Spinal cord (tissue), 9 donors: ENCODE measurements at regions not wholly inside any gene's neighbourhood (a gene's known extent, or its start where the extent isn't known, plus 50 kb on each side); places are given as distances from the start of the nearest gene placed in this dataset.
"Not testable (repeated sequence)": the region's sequence is repeated elsewhere in the genome, so short reads cannot be mapped to it uniquely, and the experiment has no call there.

ENCODE experiments used
- DNase-seq, 6 donors: peaks; one replicate each; pipeline versions ENCODE4 v3.0.0 to v3.0.0-alpha.2; 2013 to 2015; ENCODE audit warnings: low spot score in 6 of 6, low read depth in 4 of 6
- H3K27ac ChIP-seq: one replicate; pipeline ENCODE4 v1.5.1; 2013; ENCODE audit warnings: low read depth, low read length, control low read depth
- H3K27me3 ChIP-seq: one replicate; pipeline ENCODE4 v1.6.1; 2013; ENCODE audit warnings: low read length; ENCODE audit not compliant: control insufficient read depth, insufficient read depth
- H3K36me3 ChIP-seq: one replicate; pipeline ENCODE4 v1.6.1; 2013; ENCODE audit warnings: low read length; ENCODE audit not compliant: control insufficient read depth, insufficient read depth
- H3K4me1 ChIP-seq: one replicate; pipeline ENCODE4 v1.6.1; 2013; ENCODE audit warnings: low read length; ENCODE audit not compliant: control insufficient read depth, insufficient read depth
- H3K4me3 ChIP-seq: one replicate; pipeline ENCODE4 v1.5.1; 2013; ENCODE audit warnings: low read depth, low read length, control low read depth
- H3K9me3 ChIP-seq: one replicate; pipeline ENCODE4 v1.6.1; 2013; ENCODE audit warnings: low read length; ENCODE audit not compliant: control insufficient read depth, insufficient read depth
- WGBS: methylation state at CpG from one replicate; pipeline ENCODE4 v1.1.5; 2013; ENCODE audit warnings: missing lambda C conversion rate; ENCODE audit not compliant: insufficient coverage; 5-methylcytosine and 5-hydroxymethylcytosine counted together
- donor health status: healthy.

DNA sequence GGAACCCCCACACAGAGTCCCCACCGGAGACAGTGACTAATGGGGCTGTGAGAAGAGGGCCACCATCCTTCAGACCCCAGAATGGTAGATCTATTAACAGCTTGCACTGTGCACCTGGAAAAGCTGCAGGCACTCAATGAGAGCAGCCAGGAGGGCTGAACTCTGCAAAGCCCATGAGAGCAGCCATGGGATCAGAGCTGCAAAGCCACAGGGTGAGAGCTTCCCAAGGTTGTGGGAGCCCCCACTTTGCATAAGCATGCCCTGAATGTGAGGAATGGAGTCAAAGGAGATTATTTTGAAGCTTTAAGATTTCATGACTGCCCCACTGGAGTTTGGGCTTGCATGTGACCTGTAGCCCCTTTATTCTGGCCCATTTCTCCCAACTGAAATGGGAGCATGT, 500.9 kb downstream of the GOLGA6L6 start:
- H3K4me3 ChIP-seq, H3K9me3 ChIP-seq, H3K36me3 ChIP-seq, H3K27ac ChIP-seq, H3K4me1 ChIP-seq, H3K27me3 ChIP-seq, DNase-seq: not testable (repeated sequence)
- WGBS: no CpG with 5 or more reads among the region's 1 CpG

DNA sequence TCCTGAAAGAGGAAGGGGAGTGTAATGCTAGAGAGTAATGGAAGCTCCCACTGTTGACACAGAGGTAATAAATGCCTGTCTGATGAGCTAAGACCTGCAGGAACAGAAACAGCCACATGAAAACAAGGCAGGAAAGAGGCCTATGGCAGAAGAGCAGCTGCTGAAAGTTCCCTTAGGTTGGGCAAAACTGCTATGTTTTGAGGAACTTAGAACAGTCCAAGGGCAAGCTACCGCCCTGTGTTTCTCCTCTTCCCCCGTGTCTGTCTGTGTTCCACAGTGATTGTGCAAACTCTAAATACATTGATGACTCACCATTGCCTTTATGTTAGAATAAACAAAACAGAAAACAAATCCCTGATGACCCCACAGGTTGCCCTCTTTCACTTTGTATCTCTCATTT, 516.6 kb downstream of the GOLGA6L6 start:
- not testable (repeated sequence) for H3K4me3 ChIP-seq, H3K9me3 ChIP-seq, H3K27me3 ChIP-seq, H3K27ac ChIP-seq, H3K36me3 ChIP-seq, H3K4me1 ChIP-seq, DNase-seq
- WGBS: no CpG with 5 or more reads among the region's 2 CpGs

DNA sequence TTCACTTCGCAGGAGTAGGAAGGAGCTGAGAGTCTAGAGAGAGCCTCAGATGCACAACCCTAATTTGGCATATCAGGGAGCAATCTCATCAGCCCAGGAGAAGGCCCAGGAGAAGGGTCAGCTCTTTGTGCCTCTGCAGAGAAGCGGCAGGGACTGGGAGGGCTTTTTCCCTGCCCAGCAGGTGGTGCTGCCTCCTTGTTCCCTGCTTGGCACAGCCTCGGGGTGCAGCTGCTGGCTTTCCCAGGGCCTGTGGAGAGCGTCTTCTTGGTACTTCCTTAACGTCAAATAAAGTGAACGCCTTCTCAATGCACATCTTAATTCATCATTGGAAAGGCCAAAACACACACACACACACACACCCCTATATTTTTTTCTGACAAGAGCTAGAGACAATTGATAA, 519.3 kb downstream of the GOLGA6L6 start:
- not testable (repeated sequence) for H3K27me3 ChIP-seq, H3K4me1 ChIP-seq, DNase-seq, H3K9me3 ChIP-seq, H3K36me3 ChIP-seq, H3K27ac ChIP-seq, H3K4me3 ChIP-seq
- no CpG with 5 or more reads among the region's 6 CpGs for WGBS

DNA sequence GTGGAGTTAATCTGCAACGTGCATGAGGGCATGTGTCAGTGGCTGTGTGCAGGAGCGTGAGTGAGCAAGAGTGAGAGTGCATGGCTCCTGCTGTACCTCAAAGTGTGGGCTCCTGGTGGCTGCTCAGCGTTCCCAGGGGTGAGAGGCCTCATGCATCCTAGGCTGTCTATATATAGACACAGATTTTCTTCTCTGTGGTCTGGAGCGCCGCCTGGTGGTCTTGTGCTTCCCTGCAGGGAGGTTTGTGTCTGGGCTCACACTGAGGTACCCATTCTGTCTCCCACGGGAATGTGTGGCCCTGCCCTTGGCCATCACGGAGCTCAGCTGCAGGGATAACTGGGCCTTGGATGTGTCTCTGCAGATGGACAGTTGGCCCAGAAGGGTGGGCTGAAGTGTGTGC, 520.2 kb downstream of the GOLGA6L6 start:
- H3K27ac ChIP-seq, H3K27me3 ChIP-seq, H3K4me3 ChIP-seq, H3K4me1 ChIP-seq, H3K9me3 ChIP-seq, DNase-seq, H3K36me3 ChIP-seq: not testable (repeated sequence)
- WGBS: no CpG with 5 or more reads among the region's 7 CpGs

DNA sequence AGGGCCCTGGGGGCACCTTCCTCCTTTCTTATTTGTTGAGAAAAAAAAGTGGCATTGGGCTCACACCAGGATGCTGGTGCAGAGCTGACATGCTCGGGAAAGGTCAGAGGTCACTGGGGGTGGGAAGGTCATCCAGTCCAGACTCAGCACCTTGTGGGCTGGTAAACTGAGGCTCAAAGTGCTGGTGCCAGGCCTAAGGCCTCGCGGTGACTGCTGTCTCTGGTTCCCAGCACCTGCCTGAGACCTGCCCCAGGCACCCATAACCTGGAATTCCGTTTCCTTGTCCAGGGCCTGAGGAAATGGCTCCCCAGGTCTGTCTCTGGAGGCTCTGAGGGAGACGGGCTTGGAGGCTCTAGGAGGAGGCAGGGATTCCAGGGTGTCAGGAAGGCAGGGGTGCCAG, 521.0 kb downstream of the GOLGA6L6 start:
- not testable (repeated sequence) for H3K27me3 ChIP-seq, H3K27ac ChIP-seq, H3K36me3 ChIP-seq, H3K4me1 ChIP-seq, H3K9me3 ChIP-seq, DNase-seq, H3K4me3 ChIP-seq
- WGBS: no CpG with 5 or more reads among the region's 5 CpGs

DNA sequence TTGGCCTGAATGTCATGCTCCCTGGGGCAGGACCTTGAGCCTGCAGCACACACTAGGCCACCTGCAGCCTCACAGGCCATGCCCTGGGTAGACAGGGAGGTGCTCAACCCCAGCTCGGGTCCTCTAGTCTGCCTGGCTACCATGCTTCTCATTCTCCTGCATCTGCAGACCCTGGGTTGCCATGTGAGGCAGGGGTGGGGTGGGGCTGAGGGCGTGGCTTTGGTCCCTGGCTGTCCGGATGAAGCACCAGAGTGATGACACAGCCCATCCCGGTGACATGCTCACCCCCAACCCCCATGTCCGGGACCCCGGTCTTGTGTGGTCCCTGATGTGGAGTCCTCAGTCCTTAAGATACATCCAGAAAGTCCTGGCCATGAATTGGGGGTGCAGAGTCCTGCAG, 521.8 kb downstream of the GOLGA6L6 start:
- H3K4me1 ChIP-seq, DNase-seq, H3K36me3 ChIP-seq, H3K27me3 ChIP-seq, H3K4me3 ChIP-seq, H3K9me3 ChIP-seq, H3K27ac ChIP-seq: not testable (repeated sequence)
- no CpG with 5 or more reads among the region's 6 CpGs for WGBS

- not testable (repeated sequence) for H3K9me3 ChIP-seq, H3K27me3 ChIP-seq, H3K4me1 ChIP-seq, H3K36me3 ChIP-seq, DNase-seq, H3K4me3 ChIP-seq, H3K27ac ChIP-seq
- 94% methylated on average over 3 of the region's 8 CpGs for WGBS
Measured at GRCh38 chr15:20017581-20017980, 524.0 kb downstream of the GOLGA6L6 start.

GRCh38 chr15:20016941-20017340, 524.7 kb downstream of the GOLGA6L6 start:
- not testable (repeated sequence) for H3K4me3 ChIP-seq, H3K27me3 ChIP-seq, DNase-seq, H3K27ac ChIP-seq, H3K36me3 ChIP-seq, H3K4me1 ChIP-seq, H3K9me3 ChIP-seq
- no CpG with 5 or more reads among the region's 9 CpGs for WGBS

DNA sequence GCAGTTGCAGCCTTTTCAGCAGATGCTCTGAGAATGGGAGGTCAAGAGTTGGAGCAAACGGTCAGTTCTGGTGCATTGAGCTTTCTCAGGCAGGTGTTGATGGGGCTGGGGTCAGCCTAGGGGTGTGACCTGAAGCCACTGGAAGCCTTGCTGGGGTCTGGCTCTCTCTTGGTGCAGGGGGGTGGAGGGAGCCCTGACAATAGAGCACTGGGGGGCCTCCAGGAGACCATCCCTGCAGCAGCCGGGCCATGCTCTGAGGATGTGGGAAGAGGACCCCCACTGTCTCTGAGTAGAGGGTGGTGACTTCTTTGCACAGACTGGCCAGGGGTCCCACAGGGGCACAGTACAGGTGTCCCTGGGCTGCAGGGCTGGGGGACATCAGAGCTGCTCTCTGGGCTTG, 528.8 kb downstream of the GOLGA6L6 start:
- H3K4me3 ChIP-seq, H3K4me1 ChIP-seq, H3K9me3 ChIP-seq, DNase-seq, H3K27ac ChIP-seq, H3K27me3 ChIP-seq, H3K36me3 ChIP-seq: not testable (repeated sequence)
- WGBS: 79% methylated on average over 2 of the region's 2 CpGs

DNA sequence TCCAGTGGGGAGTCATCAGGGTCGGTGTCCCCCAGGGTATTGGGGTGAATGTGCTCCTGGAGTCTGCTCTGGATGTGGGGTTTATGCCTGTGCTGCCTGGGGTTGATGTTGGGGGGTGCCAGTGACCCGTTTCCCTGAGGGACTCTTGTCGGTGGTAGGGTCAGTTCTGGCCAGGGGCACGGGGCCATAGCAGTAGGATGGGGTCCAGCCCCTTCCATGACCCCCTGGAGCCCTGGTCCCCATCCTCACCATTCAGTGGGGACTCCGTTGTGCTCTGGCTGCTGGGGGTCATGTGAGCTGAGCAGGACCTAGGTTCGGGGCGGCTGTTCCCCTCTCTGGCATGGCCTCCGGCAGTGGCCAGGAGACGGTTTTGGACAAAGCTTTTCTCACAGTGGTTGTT, 530.8 kb downstream of the GOLGA6L6 start:
- not testable (repeated sequence) for H3K27me3 ChIP-seq, H3K4me3 ChIP-seq

GRCh38 chr15:20009619-20010018, 532.0 kb downstream of the GOLGA6L6 start:
- DNase-seq, H3K4me1 ChIP-seq, H3K36me3 ChIP-seq, H3K4me3 ChIP-seq, H3K27ac ChIP-seq, H3K27me3 ChIP-seq, H3K9me3 ChIP-seq: not testable (repeated sequence)
- no CpG with 5 or more reads among the region's 8 CpGs for WGBS

More for the DNA sequence above, 530.8 kb downstream of the GOLGA6L6 start:
- 87% methylated on average over 3 of the region's 9 CpGs for WGBS
- H3K36me3 ChIP-seq, H3K27ac ChIP-seq, H3K4me1 ChIP-seq, H3K9me3 ChIP-seq, DNase-seq: not testable (repeated sequence)
